Gastroesophageal sphincter (tissue), 4 donors: ENCODE measurements at regions not wholly inside any gene's neighbourhood (a gene's known extent, or its start where the extent isn't known, plus 50 kb on each side); places are given as distances from the start of the nearest gene placed in this dataset.

Source experiments
- ATAC-seq: fragments of 150-250 bp; one replicate; pipeline ENCODE4 v1.9.1; 2016; ENCODE audit warnings: mild to moderate bottlenecking, moderate library complexity
- H3K27ac ChIP-seq, 4 donors: fragments of 200-600 bp; sonication (generic) in 3 of 4; 1 replicate in 3 of 4; 2 replicates in 1 of 4; pipeline ENCODE4 v1.5.1; 2016 to 2019
- H3K27me3 ChIP-seq: fragments of 200-600 bp; sonication (generic); one replicate; pipeline ENCODE4 v1.5.1; 2019
- H3K36me3 ChIP-seq, 2 donors: fragments of 200-600 bp; sonication (generic); one replicate each; pipeline ENCODE4 v1.5.1; 2019; ENCODE audit warnings: control low read depth in 1 of 2
- H3K4me1 ChIP-seq, 3 donors: fragments of 200-600 bp; sonication (generic); 1 replicate in 2 of 3; 2 replicates in 1 of 3; pipeline ENCODE4 v1.5.1; 2016 to 2019; ENCODE audit warnings: control low read depth in 2 of 3
- H3K4me3 ChIP-seq, 2 donors: fragments of 200-600 bp; sonication (generic); one replicate each; pipeline ENCODE4 v1.5.1; 2019; ENCODE audit warnings: mild to moderate bottlenecking in 1 of 2, moderate library complexity in 1 of 2
- H3K9me3 ChIP-seq, 3 donors: fragments of 200-600 bp; sonication (generic); one replicate each; pipeline ENCODE4 v1.5.1; 2017 to 2019; ENCODE audit warnings: control low read depth in 2 of 3
- EP300 ChIP-seq: sonication (generic); formaldehyde crosslinking; IDR thresholded peaks from one replicate; pipeline ENCODE4 v1.6.1; 2017; ENCODE audit warnings: antibody characterized with exemption, mild to moderate bottlenecking
- POLR2A ChIP-seq, 2 donors: fragments of 450-650 bp; IDR thresholded peaks; one replicate each; pipeline ENCODE4 v1.6.1; 2017; ENCODE audit warnings: antibody characterized with exemption in 2 of 2, mild to moderate bottlenecking in 2 of 2, moderate library complexity in 1 of 2
- POLR2AphosphoS5 ChIP-seq: sonication (generic); formaldehyde crosslinking; IDR thresholded peaks from one replicate; pipeline ENCODE4 v1.6.1; 2017; ENCODE audit warnings: antibody characterized with exemption
- WGBS, 2 donors: methylation state at CpG; one replicate each; pipeline ENCODE4 v1.1.5; 2018; ENCODE audit warnings: low coverage in 1 of 2; 5-methylcytosine and 5-hydroxymethylcytosine counted together
- TF ChIP-seq, protein P1 (sequence below), 4 experiments: fragments of 200-600 bp in 2 of 4; fragments of 450-650 bp in 2 of 4; sonication (generic) in 1 of 4; IDR thresholded peaks; one replicate each; pipeline ENCODE4 v1.5.1; 2017 to 2019; ENCODE audit warnings: antibody characterized with exemption in 4 of 4, mild to moderate bottlenecking in 2 of 4, moderate library complexity in 2 of 4

DNA sequence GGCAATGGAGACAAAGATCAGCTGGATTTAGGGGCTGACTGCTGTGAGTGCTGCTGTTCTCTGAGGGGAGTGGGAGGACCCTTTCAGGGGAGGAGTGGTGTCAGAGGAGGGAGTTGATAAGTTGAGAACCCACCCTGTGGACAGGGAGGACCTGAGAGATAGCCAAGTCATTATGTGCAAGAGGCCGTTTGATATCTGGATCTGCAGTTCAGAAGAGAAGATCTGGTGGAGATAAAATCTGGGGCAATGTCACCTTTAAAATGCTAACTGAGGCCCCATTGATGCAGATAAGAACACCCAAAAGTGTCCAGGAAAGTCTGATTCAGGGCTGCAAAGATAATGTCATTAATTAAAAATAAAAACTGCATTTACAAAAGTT, 256.1 kb upstream of the HES1 start:
- no peak overlapping the region for H3K4me3 ChIP-seq
- no peak overlapping the region for H3K27ac ChIP-seq
- H3K36me3 ChIP-seq = no peaks in the 10 kb centered on the region
- no peaks in the 10 kb centered on the region for H3K9me3 ChIP-seq
- H3K27me3 ChIP-seq = no peaks in the 10 kb centered on the region
- ATAC-seq = no peak
- H3K4me1 ChIP-seq = no peaks in the 10 kb centered on the region
- TF ChIP-seq POLR2A (IDR thresholded peaks at IDR 0.05) (no peak), EP300 (no peak), POLR2AphosphoS5 (no peak)
- TF ChIP-seq, protein P1, sequence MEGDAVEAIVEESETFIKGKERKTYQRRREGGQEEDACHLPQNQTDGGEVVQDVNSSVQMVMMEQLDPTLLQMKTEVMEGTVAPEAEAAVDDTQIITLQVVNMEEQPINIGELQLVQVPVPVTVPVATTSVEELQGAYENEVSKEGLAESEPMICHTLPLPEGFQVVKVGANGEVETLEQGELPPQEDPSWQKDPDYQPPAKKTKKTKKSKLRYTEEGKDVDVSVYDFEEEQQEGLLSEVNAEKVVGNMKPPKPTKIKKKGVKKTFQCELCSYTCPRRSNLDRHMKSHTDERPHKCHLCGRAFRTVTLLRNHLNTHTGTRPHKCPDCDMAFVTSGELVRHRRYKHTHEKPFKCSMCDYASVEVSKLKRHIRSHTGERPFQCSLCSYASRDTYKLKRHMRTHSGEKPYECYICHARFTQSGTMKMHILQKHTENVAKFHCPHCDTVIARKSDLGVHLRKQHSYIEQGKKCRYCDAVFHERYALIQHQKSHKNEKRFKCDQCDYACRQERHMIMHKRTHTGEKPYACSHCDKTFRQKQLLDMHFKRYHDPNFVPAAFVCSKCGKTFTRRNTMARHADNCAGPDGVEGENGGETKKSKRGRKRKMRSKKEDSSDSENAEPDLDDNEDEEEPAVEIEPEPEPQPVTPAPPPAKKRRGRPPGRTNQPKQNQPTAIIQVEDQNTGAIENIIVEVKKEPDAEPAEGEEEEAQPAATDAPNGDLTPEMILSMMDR (IDR thresholded peaks at IDR 0.05) = no peak
- WGBS, 2 donors = 86 to 100% methylated on average over 1 of the region's 1 CpG

DNA sequence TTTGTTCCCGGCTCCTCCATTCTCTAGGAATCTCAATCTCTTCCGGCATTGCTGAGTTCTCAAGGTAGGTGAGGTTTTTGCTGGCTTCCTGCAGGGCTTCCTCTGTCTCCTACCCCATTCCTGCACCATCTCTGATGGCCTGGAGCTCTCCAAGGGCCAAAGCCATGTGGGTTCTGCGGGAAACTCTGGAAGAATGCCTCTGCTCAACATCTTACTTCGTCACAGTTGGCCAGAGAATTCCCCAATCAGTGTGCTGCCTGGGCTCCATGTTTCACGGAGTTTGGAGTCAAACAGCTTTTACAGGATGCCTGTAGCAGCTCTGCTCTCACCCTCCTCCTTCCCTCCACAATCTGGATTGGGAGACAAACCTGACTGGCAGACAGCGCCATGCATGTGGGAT, 253.9 kb upstream of the HES1 start:
- no peak overlapping the region for H3K4me3 ChIP-seq
- no peaks in the 10 kb centered on the region for H3K27me3 ChIP-seq
- no peaks in the 10 kb centered on the region for H3K9me3 ChIP-seq
- 100% methylated on average over 1 to 3 of the region's 6 CpGs for WGBS, 2 donors
- no peak for ATAC-seq
- TF ChIP-seq, protein P1 (IDR thresholded peaks at IDR 0.05) = no peak
- H3K27ac ChIP-seq = no peak overlapping the region
- no peaks in the 10 kb centered on the region for H3K4me1 ChIP-seq
- H3K36me3 ChIP-seq = no peaks in the 10 kb centered on the region

DNA sequence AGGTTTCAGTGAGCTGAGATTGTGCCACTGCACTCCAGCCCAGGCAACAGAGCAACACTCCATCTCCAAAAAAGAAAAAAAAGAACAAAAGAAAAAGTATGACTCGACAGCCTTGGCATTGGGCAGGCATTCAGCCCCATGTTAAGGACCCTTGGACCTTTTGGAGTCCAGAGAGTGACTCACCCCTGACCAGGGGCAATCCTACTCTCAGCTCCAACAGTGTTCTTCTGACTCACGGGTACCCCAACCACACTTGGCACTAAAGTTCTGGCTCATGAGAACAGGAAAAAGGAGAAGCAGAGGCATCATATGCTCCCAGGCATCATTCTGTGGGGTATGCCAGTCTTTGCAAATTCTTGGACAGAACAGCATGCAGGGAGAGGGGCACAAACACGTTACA, 252.4 kb upstream of the HES1 start:
- Histone ChIP-seq H3K9me3 (no peaks in the 10 kb centered on the region), H3K27ac (no peak overlapping the region), H3K4me3 (no peak overlapping the region), H3K4me1 (no peaks in the 10 kb centered on the region), H3K27me3 (no peaks in the 10 kb centered on the region), H3K36me3 (no peaks in the 10 kb centered on the region)
- no peak for ATAC-seq
- 72 to 83% methylated on average over 1 to 2 of the region's 3 CpGs for WGBS, 2 donors
- TF ChIP-seq POLR2AphosphoS5 (no peak), POLR2A (IDR thresholded peaks at IDR 0.05) (no peak), EP300 (no peak)
- TF ChIP-seq, protein P1 (IDR thresholded peaks at IDR 0.05) = no peak

DNA sequence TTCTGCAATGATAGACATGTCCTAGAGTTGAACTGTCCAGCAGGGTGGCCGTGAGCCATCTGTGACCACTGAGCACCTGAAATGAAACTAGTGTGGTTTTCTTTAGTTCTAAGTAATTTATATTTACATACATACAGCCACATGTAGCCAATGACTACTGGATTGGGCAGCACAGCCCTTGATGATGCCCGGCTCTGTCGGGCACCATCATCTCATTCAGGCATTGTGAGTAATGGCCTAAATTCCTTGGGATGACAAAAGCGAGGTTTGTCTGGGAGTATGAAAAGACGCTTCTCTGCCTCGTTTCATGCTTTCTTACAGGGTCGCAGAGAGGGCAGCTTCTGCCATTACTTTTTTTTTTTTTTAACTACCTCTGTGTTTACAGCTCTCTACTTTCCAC, 251.9 kb upstream of the HES1 start:
- Histone ChIP-seq H3K4me3 (no peak overlapping the region), H3K27me3 (no peaks in the 10 kb centered on the region), H3K36me3 (no peaks in the 10 kb centered on the region), H3K9me3 (no peaks in the 10 kb centered on the region), H3K27ac (no peak overlapping the region), H3K4me1 (no peaks in the 10 kb centered on the region)
- TF ChIP-seq, protein P1 (IDR thresholded peaks at IDR 0.05) = no peak
- TF ChIP-seq POLR2AphosphoS5 (no peak), EP300 (no peak)
- 81 to 89% methylated on average over 5 to 6 of the region's 7 CpGs for WGBS, 2 donors
- no peak for ATAC-seq

DNA sequence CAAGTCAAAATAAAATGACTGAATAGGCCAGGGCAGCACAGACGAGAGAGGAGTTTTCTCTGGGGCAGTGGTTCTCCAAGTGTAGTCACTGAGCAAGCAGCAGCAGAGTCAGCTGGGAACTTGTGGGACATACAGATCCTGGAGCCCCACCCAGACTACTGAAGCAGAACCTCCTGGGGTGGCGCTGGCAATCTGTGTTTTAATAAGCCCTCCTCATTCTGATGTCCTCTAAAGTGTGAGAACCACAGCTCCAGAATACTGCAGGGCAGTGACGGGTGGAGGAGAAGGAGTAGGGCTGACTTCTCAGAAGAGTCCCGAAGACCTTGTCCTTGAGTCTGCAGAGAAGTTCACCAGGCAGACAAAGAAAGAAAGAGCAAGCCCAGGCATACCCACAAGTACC, 251.3 kb upstream of the HES1 start:
- no peaks in the 10 kb centered on the region for H3K27me3 ChIP-seq
- no peak for ATAC-seq
- H3K9me3 ChIP-seq = no peaks in the 10 kb centered on the region
- no peaks in the 10 kb centered on the region for H3K36me3 ChIP-seq
- no peak overlapping the region for H3K4me3 ChIP-seq
- 100% methylated on average over 1 to 2 of the region's 4 CpGs for WGBS, 2 donors
- TF ChIP-seq POLR2AphosphoS5 = no peak
- TF ChIP-seq, protein P1 (IDR thresholded peaks at IDR 0.05) = no peak
- TF ChIP-seq POLR2A (IDR thresholded peaks at IDR 0.05) = no peak
- TF ChIP-seq EP300 = no peak
- no peak overlapping the region for H3K27ac ChIP-seq
- no peaks in the 10 kb centered on the region for H3K4me1 ChIP-seq
